GM12878 (cell line): ENCODE measurements at regions not wholly inside any gene's neighbourhood (a gene's known extent, or its start where the extent isn't known, plus 50 kb on each side); places are given as distances from the start of the nearest gene placed in this dataset.

Experiments
- ATAC-seq: fragments of 200-7000 bp; cut with Tn5 transposase; 3 replicates; pipeline ENCODE4 v1.9.1; 2020; ENCODE audit warnings: mild to moderate bottlenecking, moderate library complexity
- BruUV-seq: library from RNA; stranded (reverse); fragments of 400-500 nt; replicated peaks from 2 replicates; lab custom pipeline; 2021; lab: Mats Ljungman, UMichigan
- CTCF ChIA-PET: fragments of 300-600 bp; sonication (Branson Sonifier 250); formaldehyde crosslinking; extraction: SDS; loops from one replicate; lab custom pipeline; 2021; ENCODE audit warnings: inconsistent platforms; lab: Yijun Ruan, JAX
- POLR2A ChIA-PET: fragments of 350-600 bp; formaldehyde crosslinking; extraction: SDS; loops from one replicate; lab custom pipeline; 2021; ENCODE audit warnings: inconsistent platforms; lab: Charles Lee
- RAD21 ChIA-PET: fragments of 300-600 bp; sonication (Branson Sonifier 250); formaldehyde crosslinking; loops from one replicate; lab custom pipeline; 2023; ENCODE audit warnings: antibody characterized with exemption; ENCODE audit not compliant: unreplicated experiment; lab: Charles Lee
- SMC1A ChIA-PET: fragments of 300-600 bp; sonication (Branson Sonifier 250); formaldehyde crosslinking; loops from one replicate; lab custom pipeline; 2023; ENCODE audit not compliant: unreplicated experiment, uncharacterized antibody; lab: Charles Lee
- DNase-seq: peaks from one replicate; pipeline ENCODE4 v3.0.0-alpha.2; 2011; ENCODE audit warnings: low read depth, low spot score
- FAIRE-seq: peaks from 3 replicates; lab custom pipeline; 2011; peaks lifted over from hg19 to GRCh38; lab: Jason Lieb, UNC
- H2AFZ ChIP-seq: 2 replicates; pipeline ENCODE4 v1.6.0; 2011; ENCODE audit warnings: low read depth, low read length, control low read depth; ENCODE audit not compliant: control insufficient read depth
- H3K27ac ChIP-seq: 2 replicates; pipeline ENCODE4 v1.5.1; 2011; ENCODE audit warnings: control low read depth; ENCODE audit not compliant: control insufficient read depth, insufficient read depth
- H3K27me3 ChIP-seq, 2 experiments: replicated peaks in 1 of 2; 2 replicates each; pipeline versions ENCODE4 v1.6.0 to v1.6.1; 2011; ENCODE audit warnings: low read length in 1 of 2; ENCODE audit not compliant: control insufficient read depth in 2 of 2, insufficient read depth in 2 of 2
- H3K36me3 ChIP-seq, 2 experiments: 2 replicates each; pipeline ENCODE4 v1.5.1; 2011; ENCODE audit warnings: low read length in 1 of 2; ENCODE audit not compliant: control insufficient read depth in 2 of 2, insufficient read depth in 2 of 2
- H3K4me1 ChIP-seq: 2 replicates; pipeline ENCODE4 v1.6.1; 2011; ENCODE audit warnings: mild to moderate bottlenecking, low read length, moderate library complexity, mixed read lengths; ENCODE audit not compliant: control insufficient read depth, insufficient read depth
- H3K4me2 ChIP-seq: 2 replicates; pipeline ENCODE4 v1.6.0; 2011; ENCODE audit warnings: control low read depth; ENCODE audit not compliant: control insufficient read depth, insufficient read depth
- H3K4me3 ChIP-seq: fragments of 200-600 bp; sonication (generic); 2 replicates; pipeline ENCODE4 v1.5.1; 2016
- H3K79me2 ChIP-seq: 2 replicates; pipeline ENCODE4 v1.6.0; 2011; ENCODE audit warnings: low read length; ENCODE audit not compliant: control insufficient read depth, insufficient read depth
- H3K9ac ChIP-seq: 2 replicates; pipeline ENCODE4 v1.8.0; 2011; ENCODE audit warnings: low read length, control low read depth, mixed read lengths; ENCODE audit not compliant: control insufficient read depth, insufficient read depth
- H3K9me3 ChIP-seq: replicated peaks from 3 replicates; pipeline ENCODE4 v1.5.1; 2011; ENCODE audit warnings: mild to moderate bottlenecking, low read length; ENCODE audit not compliant: control insufficient read depth, insufficient read depth
- H4K20me1 ChIP-seq: 2 replicates; pipeline ENCODE4 v1.6.0; 2011; ENCODE audit not compliant: control insufficient read depth, insufficient read depth
- CBX5 ChIP-seq: sonication (generic); IDR thresholded peaks from 2 replicates; pipeline ENCODE4 v1.6.1; 2016; ENCODE audit warnings: low read depth, moderate library complexity, mild to moderate bottlenecking, inconsistent platforms
- EGR1 ChIP-seq, 2 experiments: IDR thresholded peaks; 1 replicate in 1 of 2; 2 replicates in 1 of 2; pipeline ENCODE4 v1.6.1; 2011 to 2012; ENCODE audit warnings: low read depth in 2 of 2, low read length in 2 of 2, borderline replicate concordance in 1 of 2, mild to moderate bottlenecking in 1 of 2, moderate library complexity in 1 of 2
- IRF5 ChIP-seq: fragments of 450-650 bp; IDR thresholded peaks from 2 replicates; pipeline ENCODE4 v1.6.1; 2017; ENCODE audit warnings: borderline replicate concordance
- MEF2B ChIP-seq: fragments of 450-650 bp; IDR thresholded peaks from 2 replicates; pipeline ENCODE4 v1.6.1; 2018; ENCODE audit warnings: mild to moderate bottlenecking, moderate library complexity; ENCODE audit not compliant: partially characterized antibody, poor library complexity, severe bottlenecking
- MYB ChIP-seq: fragments of 150-350 bp; IDR thresholded peaks from 2 replicates; pipeline ENCODE4 v1.6.1; 2014; ENCODE audit warnings: mild to moderate bottlenecking, low read depth, low read length, borderline replicate concordance
- NR2C1 ChIP-seq: fragments of 450-650 bp; IDR thresholded peaks from 2 replicates; pipeline ENCODE4 v1.6.1; 2017; ENCODE audit warnings: antibody characterized with exemption, mild to moderate bottlenecking, moderate library complexity
- RBBP5 ChIP-seq: fragments of 200-600 bp; sonication (generic); conservative IDR thresholded peaks from 2 replicates; pipeline ENCODE4 v1.6.1; 2016
- RELA ChIP-seq: fragments of 450-650 bp; IDR thresholded peaks from 2 replicates; pipeline ENCODE4 v1.8.0; 2014; ENCODE audit warnings: borderline replicate concordance; ENCODE audit not compliant: partially characterized antibody
- TAF1 ChIP-seq: IDR thresholded peaks from 2 replicates; pipeline ENCODE4 v1.6.1; 2011; ENCODE audit warnings: mild to moderate bottlenecking, low read depth, low read length, borderline replicate concordance
- USF1 ChIP-seq: IDR thresholded peaks from 2 replicates; pipeline ENCODE4 v1.6.1; 2011; ENCODE audit warnings: borderline replicate concordance, low read depth, mild to moderate bottlenecking, moderate library complexity, mixed read lengths, low read length; ENCODE audit not compliant: insufficient read depth; ENCODE audit errors: extremely low read length
- USF2 ChIP-seq: IDR thresholded peaks from 2 replicates; pipeline ENCODE4 v1.6.1; 2011; ENCODE audit warnings: low read depth, low read length, improper control_type of control experiment, borderline replicate concordance
- ZBTB4 ChIP-seq: fragments of 450-650 bp; formaldehyde crosslinking; IDR thresholded peaks from 2 replicates; pipeline ENCODE4 v1.4.0; 2022; ENCODE audit warnings: mild to moderate bottlenecking, moderate library complexity
- WGBS: methylation state at CpG from one replicate; pipeline ENCODE4 v1.1.6; 2016; ENCODE audit warnings: low lambda C conversion rate; ENCODE audit not compliant: insufficient replicate concordance, insufficient coverage; ENCODE audit errors: missing lambda C conversion rate; 5-methylcytosine and 5-hydroxymethylcytosine counted together
- in situ Hi-C: fragments of 300-500 bp; cut with MboI; formaldehyde crosslinking; loops from 9 replicates; pipeline ENCODE4 v1.14.3; 2018; ENCODE audit warnings: mixed read lengths
- intact Hi-C: fragments of 100-400 bp; cut with micrococcal nuclease; formaldehyde crosslinking; loops from one replicate; pipeline ENCODE4 v1.14.2; 2022; ENCODE audit not compliant: unreplicated experiment

GRCh38 chr17:34479371-34479770 lies 100.0 kb upstream of the TMEM132E start:
- ATAC-seq (no peak), FAIRE-seq (no peak), DNase-seq (no peak)
- RAD21 ChIA-PET: no interaction called here
- Histone ChIP-seq H3K4me2 (no peak overlapping the region), H3K9ac (no peak overlapping the region), H3K9me3 (no peaks in the 10 kb centered on the region), H3K4me3 (no peak overlapping the region), H2AFZ (no peak overlapping the region), H3K27me3 (peaks cover 3 to 4% of the 10 kb centered on the region in 2 experiments; a peak in 2 of 4 replicates), H3K79me2 (no peaks in the 10 kb centered on the region), H3K36me3 (no peaks in the 10 kb centered on the region), H3K4me1 (no peaks in the 10 kb centered on the region), H3K27ac (no peak overlapping the region), H4K20me1 (no peaks in the 10 kb centered on the region)
- no TSS peak for BruUV-seq
- intact Hi-C loops (loop anchor here (10.0 kb wide), 1 partner anchor 65 kb away; no protein-coding TSS in a partner anchor), in situ Hi-C loops (no loop called here)
- POLR2A ChIA-PET: interaction anchor here (0.6 kb wide), 1 partner anchor 1229 kb away, joined by 3 read pairs; no protein-coding TSS in a partner anchor
- CTCF ChIA-PET: no interaction called here
- SMC1A ChIA-PET: no interaction called here
- TF ChIP-seq RELA (no peak), RBBP5 (no peak), EGR1 (IDR thresholded peaks at IDR 0.05; ENCODE audit: borderline replicate concordance in 1 of 2, low read depth in 2 of 2, low read length in 2 of 2) (no peak), ZBTB4 (CRISPR knock-in tag) (no peak), MYB (no peak), IRF5 (no peak), CBX5 (no peak), MEF2B (no peak), TAF1 (no peak), USF2 (no peak), USF1 (no peak), NR2C1 (no peak)
- 2% methylated on average over 6 of the region's 6 CpGs for WGBS
